ENCODE measurements at regions not wholly inside any gene's neighbourhood (a gene's known extent, or its start where the extent isn't known, plus 50 kb on each side); places are given as distances from the start of the nearest gene placed in this dataset.

- no CpG with 5 or more reads among the region's 4 CpGs for WGBS, 2 experiments (ENCODE audit: extremely low coverage in 2 of 2, insufficient read length in 1 of 2)
Measured at GRCh38 chr13:50573066-50573465, 270.4 kb downstream of the DLEU7 start.

More at GRCh38 chr13:50573066-50573465, 270.4 kb downstream of the DLEU7 start:
- Histone ChIP-seq H3K27me3 (ENCODE audit: control insufficient read depth, insufficient read depth, low read length) (peaks cover 17% of the 10 kb centered on the region), H3K9me1 (ENCODE audit: insufficient read depth, low read length) (no peaks in the 10 kb centered on the region), H2AK5ac (ENCODE audit: low read depth, low read length) (no peak overlapping the region), H3K23ac (ENCODE audit: low read depth, low read length) (no peak overlapping the region), H3K9ac (ENCODE audit: low read depth, low read length) (no peak overlapping the region), H3K4ac (ENCODE audit: low read depth, low read length) (no peak overlapping the region), H3K56ac (ENCODE audit: extremely low read depth, insufficient read depth, low read length) (no peak overlapping the region), H4K8ac (ENCODE audit: low read depth in 2 of 2, low read length in 2 of 2) (no peak overlapping the region), H3K4me3 (ENCODE audit: insufficient read depth, low read depth, low read length) (no peak overlapping the region), H3K18ac (ENCODE audit: low read depth, low read length) (no peak overlapping the region), H3K27ac (ENCODE audit: insufficient read depth, low read length) (no peak overlapping the region), H3K9me3 (ENCODE audit: control insufficient read depth, insufficient read depth, low read length) (peaks cover 1% of the 10 kb centered on the region; the same call in 1 of the 2 replicates), H3K36me3 (ENCODE audit: control insufficient read depth, insufficient read depth, low read length) (no peaks in the 10 kb centered on the region), H2BK20ac (ENCODE audit: low read depth, low read length) (no peak overlapping the region), H3K4me1 (ENCODE audit: control insufficient read depth, insufficient read depth, low read length) (no peaks in the 10 kb centered on the region), H4K5ac (ENCODE audit: low read depth, low read length) (no peak overlapping the region), H4K20me1 (ENCODE audit: insufficient read depth, low read length) (no peaks in the 10 kb centered on the region), H2AK9ac (replicated peaks; ENCODE audit: low read depth, low read length, poor library complexity) (no peak overlapping the region), H3K14ac (replicated peaks; ENCODE audit: low read depth, low read length) (no peak overlapping the region), H2BK120ac (ENCODE audit: low read depth, low read length) (no peak overlapping the region), H2AFZ (replicated peaks; ENCODE audit: low read length, poor library complexity) (no peak overlapping the region), H3K79me1 (ENCODE audit: low read depth in 1 of 2, low read length in 2 of 2) (no peaks in the 10 kb centered on the region), H2BK5ac (ENCODE audit: low read depth, low read length, poor library complexity, severe bottlenecking) (no peak overlapping the region), H2BK15ac (ENCODE audit: low read depth, low read length) (no peak overlapping the region), H4K91ac (ENCODE audit: insufficient read depth, low read depth, low read length) (no peak overlapping the region), H3K4me2 (ENCODE audit: low read depth, low read length) (no peak overlapping the region)
- POLR2A ChIA-PET (ENCODE audit: unreplicated experiment) = no interaction called here
- no peak for ATAC-seq (ENCODE audit: low read depth)
- BruUV-seq (replicated peaks) = no TSS peak
- dilution Hi-C loops (cut with HindIII; ENCODE audit: low sequenced_read_pairs, unreplicated experiment) (no loop called here), in situ Hi-C loops (cut with MboI; ENCODE audit: low sequenced_read_pairs) (no loop called here), intact Hi-C loops (cut with micrococcal nuclease) (no loop called here)
- no peak for DNase-seq
- no peak for TF ChIP-seq BHLHE40 (IDR thresholded peaks at IDR 0.05; ENCODE audit: low read depth, low read length)
- TF ChIP-seq MAFK (IDR thresholded peaks at IDR 0.05; ENCODE audit: low read depth, low read length) = no peak
- TF ChIP-seq CTCF (conservative IDR thresholded peaks at IDR 0.05; ENCODE audit: low read depth, low read length) = no peak
- no peak for TF ChIP-seq FOS (IDR thresholded peaks at IDR 0.05; ENCODE audit: low read depth, low read length)
- no peak for TF ChIP-seq MXI1 (IDR thresholded peaks at IDR 0.05; ENCODE audit: borderline replicate concordance, low read depth, low read length)
- TF ChIP-seq CEBPB (IDR thresholded peaks at IDR 0.05; ENCODE audit: low read depth, low read length) = no peak
- no peak for TF ChIP-seq RAD21 (IDR thresholded peaks at IDR 0.05; ENCODE audit: low read length)
- no peak for TF ChIP-seq SMC3 (IDR thresholded peaks at IDR 0.05; ENCODE audit: low read depth, low read length)
- no peak for TF ChIP-seq CHD1 (IDR thresholded peaks at IDR 0.05; ENCODE audit: low read depth, low read length)
- no peak for TF ChIP-seq RCOR1 (IDR thresholded peaks at IDR 0.05; ENCODE audit: insufficient replicate concordance, low read length)
- TF ChIP-seq ELK1 (IDR thresholded peaks at IDR 0.05; ENCODE audit: borderline replicate concordance, low read depth, low read length) = no peak
- no peak for TF ChIP-seq POLR2A (IDR thresholded peaks at IDR 0.05; ENCODE audit: low read depth, low read length)
- TF ChIP-seq NFE2L2 (IDR thresholded peaks at IDR 0.05; ENCODE audit: low read depth, low read length) = no peak
- TF ChIP-seq MAZ (IDR thresholded peaks at IDR 0.05; ENCODE audit: borderline replicate concordance, low read depth, low read length) = no peak
- TF ChIP-seq USF2 (IDR thresholded peaks at IDR 0.05; ENCODE audit: low read depth, low read length) = no peak
- TF ChIP-seq RFX5 (IDR thresholded peaks at IDR 0.05; ENCODE audit: low read depth, low read length) = no peak
- CTCF ChIA-PET = no interaction called here
